ENCODE measurements at regions not wholly inside any gene's neighbourhood (a gene's known extent, or its start where the extent isn't known, plus 50 kb on each side); places are given as distances from the start of the nearest gene placed in this dataset.

GRCh38 chr2:237194906-237195305 lies 109.2 kb downstream of the COPS8 start:
- DNase-seq = no peak
- Histone ChIP-seq H3K9me3 (ENCODE audit: severe bottlenecking) (no peaks in the 10 kb centered on the region), H3K4me3 (ENCODE audit: low read depth, low read length) (no peak overlapping the region), H3K27ac (no peak overlapping the region), H3K27me3 (ENCODE audit: insufficient read depth, low read depth, severe bottlenecking) (peaks cover 33% of the 10 kb centered on the region), H3K36me3 (no peaks in the 10 kb centered on the region)
- TF ChIP-seq CTCF (IDR thresholded peaks at IDR 0.05; ENCODE audit: low read depth, low read length) = no peak

- no peak for DNase-seq
- no peaks in the 10 kb centered on the region for H3K36me3 ChIP-seq
- H3K4me3 ChIP-seq (ENCODE audit: low read depth, low read length) = no peak overlapping the region
- H3K9me3 ChIP-seq (ENCODE audit: severe bottlenecking) = no peaks in the 10 kb centered on the region
- no peak for TF ChIP-seq CTCF (IDR thresholded peaks at IDR 0.05; ENCODE audit: low read depth, low read length)
- H3K27me3 ChIP-seq (ENCODE audit: insufficient read depth, low read depth, severe bottlenecking) = peaks cover 39% of the 10 kb centered on the region
- no peak overlapping the region for H3K27ac ChIP-seq
Observed at GRCh38 chr2:237195396-237196120, 109.9 kb downstream of the COPS8 start.

DNA sequence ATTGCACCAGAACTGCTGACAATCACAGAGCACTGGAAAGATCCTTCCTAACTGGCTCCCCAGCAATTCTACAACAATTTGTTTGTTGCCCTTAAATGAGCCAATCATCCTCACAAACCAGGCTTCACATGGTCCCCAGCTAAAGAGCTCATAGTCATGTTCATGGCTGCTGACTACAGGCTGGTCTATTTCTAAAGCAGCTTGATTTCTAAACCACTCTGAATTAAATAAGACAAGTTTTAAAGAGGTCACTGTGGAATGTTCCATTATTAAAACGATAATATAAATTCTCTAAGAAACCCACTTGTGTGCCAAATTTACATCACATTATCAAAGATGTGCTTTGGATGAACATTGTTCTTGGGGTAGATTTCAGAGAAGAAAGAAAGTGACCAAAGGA lies 110.7 kb downstream of the COPS8 start:
- H3K27ac ChIP-seq = no peak overlapping the region

DNA sequence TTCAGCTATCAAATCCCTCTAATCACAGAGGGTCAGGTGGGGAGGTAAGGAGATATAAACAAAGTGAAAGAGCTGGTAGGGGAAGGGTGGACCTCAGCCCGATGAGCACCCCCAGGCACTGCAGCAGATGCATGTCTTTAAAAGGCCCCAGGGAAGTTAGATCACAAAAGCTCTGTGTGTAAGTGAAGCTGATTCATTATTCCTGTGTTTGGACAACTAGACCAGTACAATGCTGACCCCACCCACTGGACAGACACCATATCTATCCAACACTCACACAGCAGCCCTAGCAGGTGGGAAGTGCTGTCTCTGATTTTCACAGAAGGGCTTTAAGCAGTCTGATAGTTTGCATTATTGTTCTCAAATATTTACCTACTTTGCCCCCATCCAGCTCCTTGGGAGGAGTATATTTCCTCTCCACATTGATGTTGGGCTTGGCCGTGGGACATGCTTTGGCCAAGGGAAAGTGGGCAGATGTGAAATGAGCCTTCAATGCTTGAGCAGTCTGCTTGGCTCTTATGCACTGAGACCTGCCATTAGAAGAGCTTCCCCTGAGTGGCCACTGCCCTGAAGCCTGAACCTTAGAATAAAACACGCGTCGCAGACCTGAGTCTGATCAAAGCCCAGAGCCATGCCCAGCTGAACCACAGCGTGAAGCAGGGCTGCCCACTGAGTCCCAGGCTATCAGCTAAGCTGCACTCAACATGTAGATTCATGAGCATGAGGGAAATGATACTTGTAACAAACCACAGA lies 111.4 kb downstream of the COPS8 start:
- TF ChIP-seq CTCF (IDR thresholded peaks at IDR 0.05; ENCODE audit: low read depth, low read length) = no peak
- no peak for DNase-seq
- no peak overlapping the region for H3K27ac ChIP-seq
- H3K9me3 ChIP-seq (ENCODE audit: severe bottlenecking) = no peaks in the 10 kb centered on the region
- H3K4me3 ChIP-seq (ENCODE audit: low read depth, low read length) = no peak overlapping the region
- peaks cover 38% of the 10 kb centered on the region for H3K27me3 ChIP-seq (ENCODE audit: insufficient read depth, low read depth, severe bottlenecking)
- H3K36me3 ChIP-seq = no peaks in the 10 kb centered on the region

More for the DNA sequence above, 110.7 kb downstream of the COPS8 start:
- H3K9me3 ChIP-seq (ENCODE audit: severe bottlenecking) = no peaks in the 10 kb centered on the region
- DNase-seq = no peak
- H3K27me3 ChIP-seq (ENCODE audit: insufficient read depth, low read depth, severe bottlenecking) = peaks cover 38% of the 10 kb centered on the region
- H3K36me3 ChIP-seq = no peaks in the 10 kb centered on the region
- no peak overlapping the region for H3K4me3 ChIP-seq (ENCODE audit: low read depth, low read length)
- TF ChIP-seq CTCF (IDR thresholded peaks at IDR 0.05; ENCODE audit: low read depth, low read length) = no peak

DNA sequence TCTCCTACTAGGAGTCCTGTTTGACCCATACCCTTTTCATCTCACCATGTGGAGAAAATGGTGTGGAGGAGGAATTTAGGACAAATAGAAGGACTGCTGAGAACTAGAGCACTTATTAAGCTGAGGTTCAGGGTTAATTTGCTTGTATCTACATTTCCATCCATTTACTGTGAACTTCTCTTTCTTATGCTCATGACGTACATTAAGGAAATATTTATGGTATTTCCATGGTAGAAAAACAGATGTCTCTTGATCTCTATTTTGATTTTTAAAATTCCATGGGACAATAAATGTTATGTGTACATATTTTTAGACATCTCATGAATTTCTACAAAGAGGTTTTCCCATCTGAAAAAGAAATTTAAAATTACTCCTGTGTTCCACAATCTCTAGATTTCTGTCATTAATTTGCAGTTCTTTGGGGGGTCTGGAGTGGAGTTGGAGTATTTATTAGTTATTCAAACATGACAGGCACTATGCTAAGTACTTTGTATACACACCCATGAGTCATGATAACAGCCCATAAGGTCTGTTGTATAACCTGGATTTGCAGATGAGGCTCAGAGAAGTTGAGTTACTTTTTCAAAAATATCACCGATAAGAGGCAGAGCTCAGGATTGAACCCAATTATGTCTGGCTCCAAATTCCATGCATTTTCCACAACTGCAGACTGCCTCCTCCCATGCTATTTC lies 112.6 kb downstream of the COPS8 start:
- Histone ChIP-seq H3K4me3 (ENCODE audit: low read depth, low read length) (no peak overlapping the region), H3K27me3 (ENCODE audit: insufficient read depth, low read depth, severe bottlenecking) (peaks cover 38% of the 10 kb centered on the region), H3K9me3 (ENCODE audit: severe bottlenecking) (no peaks in the 10 kb centered on the region), H3K36me3 (no peaks in the 10 kb centered on the region), H3K27ac (no peak overlapping the region)
- TF ChIP-seq CTCF (IDR thresholded peaks at IDR 0.05; ENCODE audit: low read depth, low read length) = no peak
- no peak for DNase-seq
